WERI-Rb-1 (cell line): ENCODE measurements at regions not wholly inside any gene's neighbourhood (a gene's known extent, or its start where the extent isn't known, plus 50 kb on each side); places are given as distances from the start of the nearest gene placed in this dataset.

ENCODE experiments used
- DNase-seq: peaks from one replicate; pipeline ENCODE4 v3.0.0-alpha.2; 2020
- H3K27ac ChIP-seq: fragments of 250-450 bp; sonication (Bioruptor Pico); 2 replicates; pipeline ENCODE4 v1.5.1; 2020; ENCODE audit warnings: mild to moderate bottlenecking, moderate library complexity
- H3K27me3 ChIP-seq: fragments of 250-450 bp; sonication (Bioruptor Pico); 2 replicates; pipeline ENCODE4 v1.5.1; 2021; ENCODE audit warnings: mild to moderate bottlenecking, low read depth, moderate library complexity; ENCODE audit not compliant: insufficient read depth, severe bottlenecking
- H3K36me3 ChIP-seq: fragments of 250-450 bp; sonication (Bioruptor Pico); 2 replicates; pipeline ENCODE4 v1.5.1; 2020; ENCODE audit warnings: mild to moderate bottlenecking, moderate library complexity
- H3K4me3 ChIP-seq: 2 replicates; pipeline ENCODE4 v1.5.1; 2011; ENCODE audit warnings: low read depth, mild to moderate bottlenecking, control low read depth, low read length
- H3K9me3 ChIP-seq: fragments of 250-450 bp; sonication (Bioruptor Pico); 2 replicates; pipeline ENCODE4 v1.5.1; 2021; ENCODE audit warnings: mild to moderate bottlenecking, moderate library complexity; ENCODE audit not compliant: severe bottlenecking
- TF ChIP-seq, protein P1 (sequence below): IDR thresholded peaks from 2 replicates; pipeline ENCODE4 v1.5.1; 2011; ENCODE audit warnings: low read depth, mild to moderate bottlenecking, control low read depth, inconsistent platforms, low read length

DNA sequence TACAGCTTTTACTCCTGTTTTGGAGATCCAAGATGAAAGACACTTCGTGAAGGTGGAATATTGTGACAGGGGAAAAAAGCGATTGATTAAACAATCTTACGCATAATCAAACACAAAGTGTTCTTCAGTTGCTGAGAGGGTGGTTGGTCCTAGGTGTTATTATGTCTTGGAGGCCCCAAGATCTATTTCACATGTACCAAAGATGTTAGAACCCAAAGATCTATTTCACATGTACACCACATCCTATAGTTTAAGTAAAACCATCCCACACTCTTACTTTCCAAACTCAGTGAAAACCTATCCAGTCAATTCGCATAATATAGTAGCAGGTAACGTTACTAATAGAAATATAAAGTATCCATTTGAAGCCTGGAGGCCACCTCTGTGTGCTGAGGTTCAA lies 242.6 kb upstream of the MAF start:
- DNase-seq: no peak
- Histone ChIP-seq H3K9me3 (no peaks in the 10 kb centered on the region), H3K27ac (no peak overlapping the region), H3K36me3 (no peaks in the 10 kb centered on the region), H3K27me3 (peaks cover 91% of the 10 kb centered on the region), H3K4me3 (no peak overlapping the region)
- TF ChIP-seq, protein P1, sequence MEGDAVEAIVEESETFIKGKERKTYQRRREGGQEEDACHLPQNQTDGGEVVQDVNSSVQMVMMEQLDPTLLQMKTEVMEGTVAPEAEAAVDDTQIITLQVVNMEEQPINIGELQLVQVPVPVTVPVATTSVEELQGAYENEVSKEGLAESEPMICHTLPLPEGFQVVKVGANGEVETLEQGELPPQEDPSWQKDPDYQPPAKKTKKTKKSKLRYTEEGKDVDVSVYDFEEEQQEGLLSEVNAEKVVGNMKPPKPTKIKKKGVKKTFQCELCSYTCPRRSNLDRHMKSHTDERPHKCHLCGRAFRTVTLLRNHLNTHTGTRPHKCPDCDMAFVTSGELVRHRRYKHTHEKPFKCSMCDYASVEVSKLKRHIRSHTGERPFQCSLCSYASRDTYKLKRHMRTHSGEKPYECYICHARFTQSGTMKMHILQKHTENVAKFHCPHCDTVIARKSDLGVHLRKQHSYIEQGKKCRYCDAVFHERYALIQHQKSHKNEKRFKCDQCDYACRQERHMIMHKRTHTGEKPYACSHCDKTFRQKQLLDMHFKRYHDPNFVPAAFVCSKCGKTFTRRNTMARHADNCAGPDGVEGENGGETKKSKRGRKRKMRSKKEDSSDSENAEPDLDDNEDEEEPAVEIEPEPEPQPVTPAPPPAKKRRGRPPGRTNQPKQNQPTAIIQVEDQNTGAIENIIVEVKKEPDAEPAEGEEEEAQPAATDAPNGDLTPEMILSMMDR: no peak

DNA sequence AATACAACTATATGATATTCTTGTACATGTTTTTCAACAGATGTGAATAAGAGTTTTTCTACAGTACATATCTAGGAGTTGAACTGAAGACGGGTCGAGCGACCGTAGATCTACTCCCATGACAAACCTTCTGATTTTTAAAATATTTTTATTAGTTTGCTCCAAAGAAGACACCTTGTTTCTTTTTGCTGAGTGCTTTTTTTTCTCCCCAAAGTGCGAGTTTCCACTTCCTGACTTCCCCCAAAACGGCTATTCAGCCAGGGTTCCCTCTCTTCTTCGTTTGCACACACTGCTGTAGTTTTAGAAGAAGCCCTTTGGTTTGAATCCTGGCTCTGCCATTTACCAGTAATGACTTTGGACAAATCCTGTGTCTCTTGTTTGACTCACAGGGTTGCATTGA lies 241.7 kb upstream of the MAF start:
- Histone ChIP-seq H3K36me3 (no peaks in the 10 kb centered on the region), H3K27ac (no peak overlapping the region), H3K27me3 (peaks cover 82% of the 10 kb centered on the region), H3K4me3 (no peak overlapping the region), H3K9me3 (no peaks in the 10 kb centered on the region)
- TF ChIP-seq, protein P1: no peak
- no peak for DNase-seq

DNA sequence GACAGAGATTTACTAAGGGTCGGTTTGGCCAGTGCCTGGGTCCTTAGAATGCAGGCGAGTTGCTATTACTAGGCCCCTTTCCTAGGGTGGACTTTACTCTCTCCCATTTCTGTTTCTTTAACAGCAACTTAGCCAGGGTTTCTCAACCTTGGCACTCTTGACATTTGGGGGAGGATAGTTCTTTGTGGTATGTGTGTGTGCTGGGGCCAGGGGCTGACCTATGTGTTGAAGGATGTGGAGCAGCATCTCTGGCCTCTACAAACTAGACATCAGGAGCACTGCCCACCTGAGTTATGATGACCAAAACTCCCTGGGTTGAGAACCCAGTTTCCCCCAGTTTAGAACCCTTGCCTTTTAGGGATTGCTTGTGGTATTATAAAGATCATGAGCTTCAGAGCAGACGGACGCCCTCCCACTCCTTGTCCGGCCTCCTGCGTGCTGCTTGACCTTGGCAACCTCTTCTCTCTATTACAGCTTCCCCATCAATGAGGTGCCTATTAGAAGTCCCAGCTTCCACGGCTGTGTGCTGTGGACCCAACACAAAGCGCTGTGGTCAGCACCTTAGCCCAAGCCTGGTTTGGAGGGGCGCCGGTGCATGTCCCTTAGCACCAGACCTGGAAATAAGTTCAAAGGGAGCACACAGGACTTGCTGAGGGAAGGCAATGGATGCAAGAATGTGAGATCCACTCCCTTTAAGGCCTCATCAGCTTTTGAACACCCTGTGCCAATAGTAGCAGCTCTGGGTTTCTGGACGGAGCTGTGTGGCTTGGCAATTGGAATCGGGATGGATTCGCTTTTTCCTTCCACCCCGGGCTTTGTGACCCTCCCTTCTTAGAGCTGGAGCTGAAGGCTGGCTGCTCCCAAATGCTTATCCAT lies 239.2 kb upstream of the MAF start:
- DNase-seq: no peak
- Histone ChIP-seq H3K27me3 (peaks cover 77% of the 10 kb centered on the region), H3K4me3 (no peak overlapping the region), H3K36me3 (no peaks in the 10 kb centered on the region), H3K9me3 (no peaks in the 10 kb centered on the region), H3K27ac (no peak overlapping the region)
- TF ChIP-seq, protein P1: no peak

DNA sequence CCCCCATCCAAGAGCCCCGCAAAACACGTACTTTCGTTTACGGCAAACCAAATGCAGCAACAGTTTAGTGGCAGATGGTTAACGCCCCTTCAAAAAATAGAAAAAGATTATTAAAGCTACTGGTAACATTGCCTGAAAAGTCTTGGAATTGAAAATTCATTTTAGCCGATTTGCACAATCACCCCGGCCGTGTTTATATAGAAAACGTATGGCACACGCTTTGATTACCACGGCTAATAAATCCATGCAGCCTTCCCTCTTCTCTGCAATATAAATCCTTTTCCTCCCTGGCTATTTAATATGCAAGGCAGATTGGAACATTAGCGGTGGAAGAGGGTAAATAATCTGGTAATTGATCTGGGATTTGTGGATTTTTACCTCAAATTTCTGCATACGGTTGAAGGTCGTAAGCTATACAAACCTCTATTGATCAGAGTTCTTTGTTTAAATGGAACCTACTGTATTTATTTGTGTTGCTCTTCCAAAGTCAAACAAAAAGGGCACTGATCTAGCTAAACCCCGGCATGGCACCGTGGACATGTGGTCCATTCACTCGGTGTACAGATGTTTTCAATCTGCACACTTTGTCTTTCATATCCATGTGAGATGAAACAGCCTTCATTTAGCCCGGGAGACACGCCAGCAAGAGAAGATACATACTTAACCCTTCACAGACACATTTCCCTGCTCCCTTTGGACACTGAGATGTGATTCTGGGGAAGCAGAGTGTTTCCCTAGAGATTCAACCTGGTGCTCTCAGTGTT lies 238.1 kb upstream of the MAF start:
- no peak for DNase-seq
- H3K4me3 ChIP-seq: no peak overlapping the region
- no peaks in the 10 kb centered on the region for H3K36me3 ChIP-seq
- H3K9me3 ChIP-seq: no peaks in the 10 kb centered on the region
- TF ChIP-seq, protein P1: no peak
- H3K27me3 ChIP-seq: peaks cover 75% of the 10 kb centered on the region
- H3K27ac ChIP-seq: no peak overlapping the region

DNA sequence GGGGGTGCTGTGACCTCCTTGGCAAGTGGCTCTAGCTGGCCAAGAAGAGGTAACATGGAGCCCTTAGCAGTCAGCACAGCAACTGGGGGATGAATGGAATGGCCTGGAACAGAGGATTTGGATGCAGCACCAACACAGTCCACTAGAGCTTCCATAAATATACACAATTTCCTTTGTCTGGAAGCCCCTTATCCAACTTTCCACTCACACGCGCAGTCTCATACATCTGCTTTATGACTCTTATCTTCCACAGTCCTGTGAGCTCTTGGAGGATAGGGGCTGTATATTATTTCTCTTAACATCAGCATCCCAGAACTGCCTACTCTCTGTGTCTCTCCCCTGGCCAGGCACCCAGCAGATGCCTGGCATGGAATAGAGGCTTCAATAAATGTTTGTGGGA lies 235.6 kb upstream of the MAF start:
- no peaks in the 10 kb centered on the region for H3K9me3 ChIP-seq
- TF ChIP-seq, protein P1: no peak
- DNase-seq: no peak
- no peak overlapping the region for H3K4me3 ChIP-seq
- no peak overlapping the region for H3K27ac ChIP-seq
- peaks cover 65% of the 10 kb centered on the region for H3K27me3 ChIP-seq
- no peaks in the 10 kb centered on the region for H3K36me3 ChIP-seq
